HEK293 (cell line): ENCODE measurements at regions not wholly inside any gene's neighbourhood (a gene's known extent, or its start where the extent isn't known, plus 50 kb on each side); places are given as distances from the start of the nearest gene placed in this dataset.

Source experiments
- CTCF ChIA-PET: fragments of 350-600 bp; formaldehyde crosslinking; extraction: SDS; loops from one replicate; lab custom pipeline; 2021; ENCODE audit warnings: antibody characterized with exemption; lab: Yijun Ruan, JAX
- POLR2A ChIA-PET: fragments of 300-600 bp; formaldehyde crosslinking; extraction: SDS; loops from one replicate; lab custom pipeline; 2020; ENCODE audit warnings: antibody characterized with exemption, inconsistent platforms; lab: Yijun Ruan, JAX
- H3K27ac ChIP-seq: fragments of 200-500 bp; sonication (Bioruptor generic); 2 replicates; pipeline ENCODE4 v1.5.1; 2014; ENCODE audit warnings: low read depth, low read length, control low read depth, inconsistent platforms; ENCODE audit errors: extremely low read depth
- H3K36me3 ChIP-seq, 2 experiments: fragments of 200-500 bp in 1 of 2; sonication (Bioruptor generic) in 1 of 2; 1 replicate in 1 of 2; 2 replicates in 1 of 2; pipeline ENCODE4 v1.5.1; 2014 to 2017; ENCODE audit warnings: inconsistent platforms in 2 of 2, low read length in 2 of 2; ENCODE audit not compliant: control insufficient read depth in 2 of 2, insufficient read depth in 1 of 2
- H3K4me1 ChIP-seq: fragments of 200-500 bp; sonication (Bioruptor generic); 2 replicates; pipeline ENCODE4 v1.5.1; 2014; ENCODE audit warnings: mild to moderate bottlenecking, low read length, inconsistent platforms; ENCODE audit not compliant: control insufficient read depth, insufficient read depth
- H3K4me3 ChIP-seq: 2 replicates; pipeline ENCODE4 v1.5.1; 2011; ENCODE audit warnings: low read depth, mild to moderate bottlenecking, control low read depth, low read length, moderate library complexity
- H3K9me3 ChIP-seq: fragments of 200-500 bp; sonication (Bioruptor generic); 2 replicates; pipeline ENCODE4 v1.5.1; 2014; ENCODE audit warnings: low read depth, low read length, inconsistent platforms; ENCODE audit not compliant: control insufficient read depth, insufficient read depth
- GLI2 ChIP-seq: fragments of 450-650 bp; formaldehyde crosslinking; IDR thresholded peaks from 2 replicates; pipeline ENCODE4; 2017; ENCODE audit warnings: missing biosample characterization, missing genetic modification characterization, low read depth, borderline replicate concordance
- ZBTB11 ChIP-seq: fragments of 450-650 bp; formaldehyde crosslinking; conservative IDR thresholded peaks from 2 replicates; pipeline ENCODE4 v1.5.1; 2016; ENCODE audit warnings: low read depth, missing biosample characterization, missing genetic modification characterization
- ZBTB7A ChIP-seq: fragments of 450-650 bp; formaldehyde crosslinking; IDR thresholded peaks from 2 replicates; pipeline ENCODE4 v1.5.1; 2016; ENCODE audit warnings: low read depth, missing biosample characterization, missing genetic modification characterization
- ZNF624 ChIP-seq: fragments of 450-650 bp; formaldehyde crosslinking; IDR thresholded peaks from 2 replicates; pipeline ENCODE4 v1.5.1; 2017; ENCODE audit warnings: missing biosample characterization, missing genetic modification characterization
- ZSCAN30 ChIP-seq: fragments of 450-650 bp; IDR thresholded peaks from 2 replicates; pipeline ENCODE4 v1.5.1; 2018; ENCODE audit warnings: missing biosample characterization, mild to moderate bottlenecking, missing genetic modification characterization, moderate library complexity
- TF ChIP-seq, protein P1 (sequence below): fragments of 450-650 bp; formaldehyde crosslinking; IDR thresholded peaks from 2 replicates; pipeline ENCODE4 v1.5.1; 2016; ENCODE audit warnings: missing biosample characterization, missing genetic modification characterization, borderline replicate concordance
- TF ChIP-seq, protein P2 (sequence below): fragments of 450-650 bp; formaldehyde crosslinking; conservative IDR thresholded peaks from 2 replicates; pipeline ENCODE4 v1.5.1; 2016; ENCODE audit warnings: low read depth, missing biosample characterization, missing genetic modification characterization
- TF ChIP-seq, protein P3 (sequence below): fragments of 450-650 bp; formaldehyde crosslinking; IDR thresholded peaks from 2 replicates; pipeline ENCODE4 v1.5.1; 2016; ENCODE audit warnings: missing biosample characterization, missing genetic modification characterization

DNA sequence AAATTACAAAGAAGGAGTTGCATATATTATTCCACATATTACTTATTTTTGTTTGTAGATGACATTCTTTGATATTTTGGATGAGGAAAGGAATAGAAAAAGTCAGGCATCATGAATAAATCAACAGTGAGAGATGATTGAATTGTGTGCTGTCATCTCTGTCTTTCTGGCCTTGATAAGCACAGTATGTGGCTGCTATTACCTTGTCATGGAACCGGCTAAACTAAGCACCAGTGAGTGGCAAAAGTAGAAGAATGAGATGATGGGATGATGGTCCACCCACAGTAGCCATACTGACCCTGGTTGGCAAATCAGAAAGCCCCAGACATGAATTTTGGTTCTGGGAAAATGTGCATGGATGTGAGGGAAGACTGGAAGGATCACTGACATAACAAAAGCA is 361.2 kb upstream of the DMAC1 start (continued):
- TF ChIP-seq, protein P1, sequence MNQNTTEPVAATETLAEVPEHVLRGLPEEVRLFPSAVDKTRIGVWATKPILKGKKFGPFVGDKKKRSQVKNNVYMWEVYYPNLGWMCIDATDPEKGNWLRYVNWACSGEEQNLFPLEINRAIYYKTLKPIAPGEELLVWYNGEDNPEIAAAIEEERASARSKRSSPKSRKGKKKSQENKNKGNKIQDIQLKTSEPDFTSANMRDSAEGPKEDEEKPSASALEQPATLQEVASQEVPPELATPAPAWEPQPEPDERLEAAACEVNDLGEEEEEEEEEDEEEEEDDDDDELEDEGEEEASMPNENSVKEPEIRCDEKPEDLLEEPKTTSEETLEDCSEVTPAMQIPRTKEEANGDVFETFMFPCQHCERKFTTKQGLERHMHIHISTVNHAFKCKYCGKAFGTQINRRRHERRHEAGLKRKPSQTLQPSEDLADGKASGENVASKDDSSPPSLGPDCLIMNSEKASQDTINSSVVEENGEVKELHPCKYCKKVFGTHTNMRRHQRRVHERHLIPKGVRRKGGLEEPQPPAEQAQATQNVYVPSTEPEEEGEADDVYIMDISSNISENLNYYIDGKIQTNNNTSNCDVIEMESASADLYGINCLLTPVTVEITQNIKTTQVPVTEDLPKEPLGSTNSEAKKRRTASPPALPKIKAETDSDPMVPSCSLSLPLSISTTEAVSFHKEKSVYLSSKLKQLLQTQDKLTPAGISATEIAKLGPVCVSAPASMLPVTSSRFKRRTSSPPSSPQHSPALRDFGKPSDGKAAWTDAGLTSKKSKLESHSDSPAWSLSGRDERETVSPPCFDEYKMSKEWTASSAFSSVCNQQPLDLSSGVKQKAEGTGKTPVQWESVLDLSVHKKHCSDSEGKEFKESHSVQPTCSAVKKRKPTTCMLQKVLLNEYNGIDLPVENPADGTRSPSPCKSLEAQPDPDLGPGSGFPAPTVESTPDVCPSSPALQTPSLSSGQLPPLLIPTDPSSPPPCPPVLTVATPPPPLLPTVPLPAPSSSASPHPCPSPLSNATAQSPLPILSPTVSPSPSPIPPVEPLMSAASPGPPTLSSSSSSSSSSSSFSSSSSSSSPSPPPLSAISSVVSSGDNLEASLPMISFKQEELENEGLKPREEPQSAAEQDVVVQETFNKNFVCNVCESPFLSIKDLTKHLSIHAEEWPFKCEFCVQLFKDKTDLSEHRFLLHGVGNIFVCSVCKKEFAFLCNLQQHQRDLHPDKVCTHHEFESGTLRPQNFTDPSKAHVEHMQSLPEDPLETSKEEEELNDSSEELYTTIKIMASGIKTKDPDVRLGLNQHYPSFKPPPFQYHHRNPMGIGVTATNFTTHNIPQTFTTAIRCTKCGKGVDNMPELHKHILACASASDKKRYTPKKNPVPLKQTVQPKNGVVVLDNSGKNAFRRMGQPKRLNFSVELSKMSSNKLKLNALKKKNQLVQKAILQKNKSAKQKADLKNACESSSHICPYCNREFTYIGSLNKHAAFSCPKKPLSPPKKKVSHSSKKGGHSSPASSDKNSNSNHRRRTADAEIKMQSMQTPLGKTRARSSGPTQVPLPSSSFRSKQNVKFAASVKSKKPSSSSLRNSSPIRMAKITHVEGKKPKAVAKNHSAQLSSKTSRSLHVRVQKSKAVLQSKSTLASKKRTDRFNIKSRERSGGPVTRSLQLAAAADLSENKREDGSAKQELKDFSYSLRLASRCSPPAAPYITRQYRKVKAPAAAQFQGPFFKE, result no peak
- TF ChIP-seq ZBTB11 (tag by site-specific recombination), result no peak

- no peak overlapping the region for H3K27ac ChIP-seq
- H3K4me1 ChIP-seq, result no peaks in the 10 kb centered on the region
- H3K9me3 ChIP-seq, result no peaks in the 10 kb centered on the region
- TF ChIP-seq ZSCAN30 (tag by site-specific recombination), result no peak
- TF ChIP-seq ZNF624 (tag by site-specific recombination), result no peak
- TF ChIP-seq GLI2 (tag by site-specific recombination), result no peak
- no peak for TF ChIP-seq ZBTB7A (tag by site-specific recombination)
- TF ChIP-seq, protein P2, sequence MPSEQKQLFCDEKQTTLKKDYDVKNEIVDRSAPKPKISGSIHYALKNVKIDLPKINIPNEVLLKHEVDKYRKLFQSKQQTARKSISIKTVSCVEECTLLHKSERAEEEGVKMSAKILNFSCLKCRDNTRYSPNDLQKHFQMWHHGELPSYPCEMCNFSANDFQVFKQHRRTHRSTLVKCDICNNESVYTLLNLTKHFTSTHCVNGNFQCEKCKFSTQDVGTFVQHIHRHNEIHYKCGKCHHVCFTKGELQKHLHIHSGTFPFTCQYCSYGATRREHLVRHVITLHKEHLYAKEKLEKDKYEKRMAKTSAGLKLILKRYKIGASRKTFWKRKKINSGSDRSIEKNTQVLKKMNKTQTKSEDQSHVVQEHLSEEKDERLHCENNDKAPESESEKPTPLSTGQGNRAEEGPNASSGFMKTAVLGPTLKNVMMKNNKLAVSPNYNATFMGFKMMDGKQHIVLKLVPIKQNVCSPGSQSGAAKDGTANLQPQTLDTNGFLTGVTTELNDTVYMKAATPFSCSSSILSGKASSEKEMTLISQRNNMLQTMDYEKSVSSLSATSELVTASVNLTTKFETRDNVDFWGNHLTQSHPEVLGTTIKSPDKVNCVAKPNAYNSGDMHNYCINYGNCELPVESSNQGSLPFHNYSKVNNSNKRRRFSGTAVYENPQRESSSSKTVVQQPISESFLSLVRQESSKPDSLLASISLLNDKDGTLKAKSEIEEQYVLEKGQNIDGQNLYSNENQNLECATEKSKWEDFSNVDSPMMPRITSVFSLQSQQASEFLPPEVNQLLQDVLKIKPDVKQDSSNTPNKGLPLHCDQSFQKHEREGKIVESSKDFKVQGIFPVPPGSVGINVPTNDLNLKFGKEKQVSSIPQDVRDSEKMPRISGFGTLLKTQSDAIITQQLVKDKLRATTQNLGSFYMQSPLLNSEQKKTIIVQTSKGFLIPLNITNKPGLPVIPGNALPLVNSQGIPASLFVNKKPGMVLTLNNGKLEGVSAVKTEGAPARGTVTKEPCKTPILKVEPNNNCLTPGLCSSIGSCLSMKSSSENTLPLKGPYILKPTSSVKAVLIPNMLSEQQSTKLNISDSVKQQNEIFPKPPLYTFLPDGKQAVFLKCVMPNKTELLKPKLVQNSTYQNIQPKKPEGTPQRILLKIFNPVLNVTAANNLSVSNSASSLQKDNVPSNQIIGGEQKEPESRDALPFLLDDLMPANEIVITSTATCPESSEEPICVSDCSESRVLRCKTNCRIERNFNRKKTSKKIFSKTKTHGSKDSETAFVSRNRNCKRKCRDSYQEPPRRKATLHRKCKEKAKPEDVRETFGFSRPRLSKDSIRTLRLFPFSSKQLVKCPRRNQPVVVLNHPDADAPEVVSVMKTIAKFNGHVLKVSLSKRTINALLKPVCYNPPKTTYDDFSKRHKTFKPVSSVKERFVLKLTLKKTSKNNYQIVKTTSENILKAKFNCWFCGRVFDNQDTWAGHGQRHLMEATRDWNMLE (tag by site-specific recombination), result no peak
- TF ChIP-seq, protein P3, sequence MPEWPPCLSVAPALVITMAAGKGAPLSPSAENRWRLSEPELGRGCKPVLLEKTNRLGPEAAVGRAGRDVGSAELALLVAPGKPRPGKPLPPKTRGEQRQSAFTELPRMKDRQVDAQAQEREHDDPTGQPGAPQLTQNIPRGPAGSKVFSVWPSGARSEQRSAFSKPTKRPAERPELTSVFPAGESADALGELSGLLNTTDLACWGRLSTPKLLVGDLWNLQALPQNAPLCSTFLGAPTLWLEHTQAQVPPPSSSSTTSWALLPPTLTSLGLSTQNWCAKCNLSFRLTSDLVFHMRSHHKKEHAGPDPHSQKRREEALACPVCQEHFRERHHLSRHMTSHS (tag by site-specific recombination), result no peak
- H3K4me3 ChIP-seq, result no peak overlapping the region
- no peaks in the 10 kb centered on the region for H3K36me3 ChIP-seq
- ChIA-PET CTCF (no interaction called here), POLR2A (no interaction called here)
Measured at GRCh38 chr9:8158574-8158973, 359.0 kb upstream of the DMAC1 start.
